ENCODE measurements at regions not wholly inside any gene's neighbourhood (a gene's known extent, or its start where the extent isn't known, plus 50 kb on each side); places are given as distances from the start of the nearest gene placed in this dataset.
"Not testable (repeated sequence)": the region's sequence is repeated elsewhere in the genome, so short reads cannot be mapped to it uniquely, and the experiment has no call there.

- 36 to 45% (median 40%) methylated on average over 22 of the region's 22 CpGs for WGBS, 3 donors
- no peaks in the 10 kb centered on the region for H3K27me3 ChIP-seq (ENCODE audit: insufficient read depth in 3 of 3, low read length in 2 of 3)
- DNase-seq: no peak
These were observed 1108.7 kb downstream of the BRD1 start for GRCh38 chr22:48718818-48719500.

GRCh38 chr22:48717883-48718817, 1109.5 kb downstream of the BRD1 start:
- H3K4me3 ChIP-seq: no peak overlapping the region
- H3K27ac ChIP-seq: no peak overlapping the region
- H3K9me3 ChIP-seq: no peaks in the 10 kb centered on the region
- ATAC-seq: no peak
- DNase-seq: no peak
- 73 to 84% (median 79%) methylated on average over 26 to 31 of the region's 31 CpGs for WGBS, 3 donors
- no peaks in the 10 kb centered on the region for H3K27me3 ChIP-seq (ENCODE audit: insufficient read depth in 3 of 3, low read length in 2 of 3)
- no peaks in the 10 kb centered on the region for H3K4me1 ChIP-seq
- no peaks in the 10 kb centered on the region for H3K36me3 ChIP-seq (ENCODE audit: insufficient read depth in 1 of 2, low read depth in 1 of 2)
- TF ChIP-seq CTCF (IDR thresholded peaks at IDR 0.05): no peak
- intact Hi-C loops (cut with DNase I): no loop called here

More at GRCh38 chr22:48718818-48719500, 1108.7 kb downstream of the BRD1 start:
- Histone ChIP-seq H3K4me1 (no peaks in the 10 kb centered on the region), H3K9me3 (no peaks in the 10 kb centered on the region), H3K36me3 (ENCODE audit: insufficient read depth in 1 of 2, low read depth in 1 of 2) (no peaks in the 10 kb centered on the region), H3K27ac (no peak overlapping the region), H3K4me3 (no peak overlapping the region)
- no peak for ATAC-seq
- intact Hi-C loops (cut with DNase I): no loop called here
- TF ChIP-seq CTCF (IDR thresholded peaks at IDR 0.05): no peak

GRCh38 chr22:48717076-48717810, 1110.4 kb downstream of the BRD1 start:
- ATAC-seq: no peak
- 65 to 69% (median 67%) methylated on average over 24 of the region's 24 CpGs for WGBS, 3 donors
- H3K27ac ChIP-seq: no peak overlapping the region
- TF ChIP-seq CTCF (IDR thresholded peaks at IDR 0.05): no peak
- H3K4me3 ChIP-seq: no peak overlapping the region
- H3K4me1 ChIP-seq: no peaks in the 10 kb centered on the region
- H3K27me3 ChIP-seq (ENCODE audit: insufficient read depth in 3 of 3, low read length in 2 of 3): no peaks in the 10 kb centered on the region
- intact Hi-C loops (cut with DNase I): no loop called here
- H3K9me3 ChIP-seq: no peaks in the 10 kb centered on the region
- no peak for DNase-seq
- no peaks in the 10 kb centered on the region for H3K36me3 ChIP-seq (ENCODE audit: insufficient read depth in 1 of 2, low read depth in 1 of 2)

- H3K27me3 ChIP-seq (ENCODE audit: insufficient read depth in 3 of 3, low read length in 2 of 3); H3K4me3 ChIP-seq; H3K4me1 ChIP-seq; intact Hi-C loops (cut with DNase I); DNase-seq; H3K27ac ChIP-seq; H3K9me3 ChIP-seq; ATAC-seq; H3K36me3 ChIP-seq (ENCODE audit: insufficient read depth in 1 of 2, low read depth in 1 of 2): not testable (repeated sequence)
- WGBS, 3 donors: 65 to 94% (median 86%) methylated on average over 3 of the region's 3 CpGs
These were observed 1111.5 kb downstream of the BRD1 start for GRCh38 chr22:48716154-48716553.

- Histone ChIP-seq H3K4me1 (no peaks in the 10 kb centered on the region), H3K4me3 (no peak overlapping the region), H3K36me3 (ENCODE audit: insufficient read depth in 1 of 2, low read depth in 1 of 2) (no peaks in the 10 kb centered on the region), H3K27ac (no peak overlapping the region), H3K27me3 (ENCODE audit: insufficient read depth in 3 of 3, low read length in 2 of 3) (no peaks in the 10 kb centered on the region), H3K9me3 (no peaks in the 10 kb centered on the region)
- intact Hi-C loops (cut with DNase I): no loop called here
- ATAC-seq: no peak
- WGBS, 3 donors: 87 to 90% (median 88%) methylated on average over 4 of the region's 4 CpGs
- no peak for DNase-seq
- no peak for TF ChIP-seq CTCF (IDR thresholded peaks at IDR 0.05)
These were observed 1112.2 kb downstream of the BRD1 start for GRCh38 chr22:48715511-48715910.

Data from psoas muscle (tissue), 7 donors.